ENCODE measurements at regions not wholly inside any gene's neighbourhood (a gene's known extent, or its start where the extent isn't known, plus 50 kb on each side); places are given as distances from the start of the nearest gene placed in this dataset.

DNA sequence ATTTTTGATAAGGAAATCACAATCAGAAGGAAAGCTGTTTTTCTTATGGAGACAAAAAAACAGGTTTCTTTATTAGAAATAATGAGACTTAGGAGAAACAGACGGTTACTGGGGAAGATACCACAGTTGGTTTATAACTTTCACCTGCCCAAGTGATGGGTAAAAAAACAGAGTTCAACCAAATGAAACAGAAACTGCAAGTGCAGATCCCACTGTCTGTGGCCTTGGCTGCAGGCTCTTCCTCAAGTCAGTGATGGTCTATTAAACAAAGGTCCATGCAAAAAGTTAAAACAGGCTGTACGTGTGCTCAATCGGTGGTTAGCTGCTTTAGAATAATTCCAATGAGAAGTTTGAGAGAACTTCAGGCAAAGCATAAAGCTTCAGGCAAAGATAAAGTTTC lies 112.1 kb upstream of the NEGR1 start:
- 0% methylated on average over 3 of the region's 3 CpGs for WGBS (ENCODE audit: insufficient coverage, insufficient replicate concordance, low lambda C conversion rate, missing lambda C conversion rate)
- no peaks in the 10 kb centered on the region for H3K4me1 ChIP-seq (ENCODE audit: control insufficient read depth, insufficient read depth, low read length)
- no peaks in the 10 kb centered on the region for H4K20me1 ChIP-seq (ENCODE audit: control insufficient read depth, insufficient read depth)
- H3K79me2 ChIP-seq (ENCODE audit: control insufficient read depth, insufficient read depth, low read length), result no peaks in the 10 kb centered on the region
- no peak overlapping the region for H3K27ac ChIP-seq (ENCODE audit: control insufficient read depth, insufficient read depth)
- no peaks in the 10 kb centered on the region for H3K9me3 ChIP-seq (replicated peaks; ENCODE audit: control insufficient read depth, insufficient read depth, low read length)
- POLR2A ChIA-PET, result no interaction called here
- no TSS peak for BruUV-seq (replicated peaks)
- H2AFZ ChIP-seq (ENCODE audit: control insufficient read depth, low read depth, low read length), result no peak overlapping the region
- intact Hi-C loops (cut with micrococcal nuclease; ENCODE audit: unreplicated experiment), result no loop called here
- RAD21 ChIA-PET (ENCODE audit: unreplicated experiment), result no interaction called here
- CTCF ChIA-PET, result no interaction called here
- ATAC-seq, result no peak
- H3K4me3 ChIP-seq, result no peak overlapping the region
- no peaks in the 10 kb centered on the region for H3K27me3 ChIP-seq (replicated peaks in 1 of 2; ENCODE audit: control insufficient read depth in 2 of 2, insufficient read depth in 2 of 2, low read length in 1 of 2)
- H3K36me3 ChIP-seq (ENCODE audit: control insufficient read depth in 2 of 2, insufficient read depth in 2 of 2, low read length in 1 of 2), result no peaks in the 10 kb centered on the region
- FAIRE-seq, result no peak
- no peak overlapping the region for H3K9ac ChIP-seq (ENCODE audit: control insufficient read depth, insufficient read depth, low read length)
- SMC1A ChIA-PET (ENCODE audit: uncharacterized antibody, unreplicated experiment), result no interaction called here
- TF ChIP-seq IKZF1 (conservative IDR thresholded peaks at IDR 0.05) (no peak), NFYA (IDR thresholded peaks at IDR 0.05; ENCODE audit: borderline replicate concordance, low read depth, low read length) (no peak), SREBF1 (IDR thresholded peaks at IDR 0.05; ENCODE audit: low read length) (no peak), NKRF (conservative IDR thresholded peaks at IDR 0.05) (no peak), TCF7 (IDR thresholded peaks at IDR 0.05; ENCODE audit: borderline replicate concordance) (no peak), SP1 (IDR thresholded peaks at IDR 0.05; ENCODE audit: low read depth, low read length) (no peak), ZBTB40 (IDR thresholded peaks at IDR 0.05; ENCODE audit: borderline replicate concordance) (no peak)
- TF ChIP-seq, protein P1, sequence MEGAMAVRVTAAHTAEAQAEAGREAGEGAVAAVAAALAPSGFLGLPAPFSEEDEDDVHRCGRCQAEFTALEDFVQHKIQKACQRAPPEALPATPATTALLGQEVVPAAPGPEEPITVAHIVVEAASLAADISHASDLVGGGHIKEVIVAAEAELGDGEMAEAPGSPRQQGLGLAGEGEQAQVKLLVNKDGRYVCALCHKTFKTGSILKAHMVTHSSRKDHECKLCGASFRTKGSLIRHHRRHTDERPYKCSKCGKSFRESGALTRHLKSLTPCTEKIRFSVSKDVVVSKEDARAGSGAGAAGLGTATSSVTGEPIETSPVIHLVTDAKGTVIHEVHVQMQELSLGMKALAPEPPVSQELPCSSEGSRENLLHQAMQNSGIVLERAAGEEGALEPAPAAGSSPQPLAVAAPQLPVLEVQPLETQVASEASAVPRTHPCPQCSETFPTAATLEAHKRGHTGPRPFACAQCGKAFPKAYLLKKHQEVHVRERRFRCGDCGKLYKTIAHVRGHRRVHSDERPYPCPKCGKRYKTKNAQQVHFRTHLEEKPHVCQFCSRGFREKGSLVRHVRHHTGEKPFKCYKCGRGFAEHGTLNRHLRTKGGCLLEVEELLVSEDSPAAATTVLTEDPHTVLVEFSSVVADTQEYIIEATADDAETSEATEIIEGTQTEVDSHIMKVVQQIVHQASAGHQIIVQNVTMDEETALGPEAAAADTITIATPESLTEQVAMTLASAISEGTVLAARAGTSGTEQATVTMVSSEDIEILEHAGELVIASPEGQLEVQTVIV (IDR thresholded peaks at IDR 0.05; ENCODE audit: borderline replicate concordance, partially characterized antibody), result no peak
- H3K4me2 ChIP-seq (ENCODE audit: control insufficient read depth, insufficient read depth), result no peak overlapping the region
- in situ Hi-C loops (cut with MboI), result no loop called here
- DNase-seq (ENCODE audit: low read depth, low spot score), result no peak
